Activated CD8-positive, alpha-beta memory T cell treated with anti-CD3 and anti-CD28 coated beads, Interleukin-2, amount 50 U/mL, for 1 hour (primary cell): ENCODE measurements at regions not wholly inside any gene's neighbourhood (a gene's known extent, or its start where the extent isn't known, plus 50 kb on each side); places are given as distances from the start of the nearest gene placed in this dataset.
"Not testable (repeated sequence)": the region's sequence is repeated elsewhere in the genome, so short reads cannot be mapped to it uniquely, and the experiment has no call there.

Experiments
- DNase-seq: peaks from one replicate; pipeline ENCODE4 v3.0.0-alpha.2; 2020; ENCODE audit errors: extremely low read depth

- DNase-seq, result no peak
These were observed 532.4 kb upstream of the ITGA1 start for GRCh38 chr5:52255308-52255707.

DNA sequence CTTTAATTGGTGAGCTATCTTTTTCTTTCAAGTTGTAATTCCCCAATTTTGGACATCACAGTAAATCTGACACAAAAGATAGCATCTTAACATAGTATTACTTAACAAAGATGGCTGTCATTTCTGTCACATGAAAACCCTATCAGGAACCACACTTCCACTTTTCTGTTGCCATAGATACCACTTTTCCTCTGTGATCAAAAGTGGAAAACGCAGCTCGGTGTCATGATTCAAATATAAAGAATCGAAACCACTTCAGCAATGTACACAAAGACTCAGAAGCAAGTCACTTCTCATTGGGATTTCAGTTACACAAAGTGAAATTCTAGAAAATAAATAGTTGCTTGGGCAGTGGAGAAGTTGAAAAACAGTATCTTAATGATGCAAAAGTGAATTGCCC lies 524.9 kb upstream of the ITGA1 start:
- no peak for DNase-seq

GRCh38 chr5:52269401-52269800 lies 518.3 kb upstream of the ITGA1 start:
- no peak for DNase-seq

- DNase-seq, result no peak
These were observed 517.9 kb upstream of the ITGA1 start for GRCh38 chr5:52269859-52270258.

- no peak for DNase-seq
These were observed 512.1 kb upstream of the ITGA1 start for GRCh38 chr5:52275639-52276038.

DNA sequence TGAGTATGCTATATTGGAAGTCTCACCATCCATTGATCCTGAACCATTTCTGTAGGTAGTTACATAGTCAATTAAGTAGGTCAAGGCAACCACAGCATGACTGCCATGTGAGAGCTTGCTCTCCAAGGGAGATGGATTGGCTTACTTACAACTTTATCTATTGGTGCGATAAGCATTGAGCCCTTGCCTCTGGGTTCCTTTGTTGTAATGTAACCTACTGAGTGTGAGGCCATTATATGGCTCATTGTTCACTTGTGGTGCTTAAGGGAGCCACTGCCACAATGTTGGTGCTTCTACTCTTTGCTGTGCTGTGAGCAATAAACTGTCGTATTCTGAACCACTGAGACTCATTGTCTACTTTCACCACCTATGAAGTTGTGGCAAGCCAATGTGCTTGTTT lies 510.6 kb upstream of the ITGA1 start:
- DNase-seq, result no peak

DNA sequence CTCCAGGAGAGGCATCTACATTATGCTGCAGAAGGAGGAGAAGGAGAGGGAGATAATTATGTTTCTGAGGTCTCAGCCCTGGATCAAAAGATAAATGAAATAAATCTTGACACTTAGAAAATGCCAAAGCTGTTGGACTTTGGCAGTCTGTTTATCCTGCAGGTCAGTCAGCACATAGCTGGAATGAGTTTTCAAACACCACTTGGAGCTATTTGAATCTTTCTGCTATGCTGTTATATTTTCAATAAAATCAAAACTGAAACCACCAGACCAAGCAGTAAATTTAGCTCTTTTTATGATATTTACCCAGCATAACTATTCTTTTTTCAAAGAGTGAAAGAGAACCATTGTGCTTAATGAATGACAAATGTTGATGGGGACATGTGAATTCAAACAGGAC lies 505.1 kb upstream of the ITGA1 start:
- DNase-seq, result no peak

DNA sequence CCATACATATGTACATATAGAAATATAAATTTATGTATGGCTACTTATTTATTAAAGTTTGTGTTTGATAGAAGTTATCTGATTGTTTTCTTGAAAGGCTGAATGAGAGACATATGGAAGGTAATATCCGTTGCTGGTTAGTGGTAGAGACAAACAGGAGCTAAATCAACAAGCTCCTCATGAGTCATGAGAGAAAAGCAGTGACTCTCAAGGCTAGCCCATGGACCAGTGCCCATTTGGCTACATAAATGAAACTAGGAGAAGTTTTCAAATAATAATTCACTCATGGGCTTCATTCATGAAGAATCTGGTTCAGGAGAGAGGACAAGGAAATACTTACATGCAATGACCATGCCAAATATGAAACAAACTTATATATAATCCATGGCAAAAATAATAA lies 504.5 kb upstream of the ITGA1 start:
- DNase-seq, result no peak

DNA sequence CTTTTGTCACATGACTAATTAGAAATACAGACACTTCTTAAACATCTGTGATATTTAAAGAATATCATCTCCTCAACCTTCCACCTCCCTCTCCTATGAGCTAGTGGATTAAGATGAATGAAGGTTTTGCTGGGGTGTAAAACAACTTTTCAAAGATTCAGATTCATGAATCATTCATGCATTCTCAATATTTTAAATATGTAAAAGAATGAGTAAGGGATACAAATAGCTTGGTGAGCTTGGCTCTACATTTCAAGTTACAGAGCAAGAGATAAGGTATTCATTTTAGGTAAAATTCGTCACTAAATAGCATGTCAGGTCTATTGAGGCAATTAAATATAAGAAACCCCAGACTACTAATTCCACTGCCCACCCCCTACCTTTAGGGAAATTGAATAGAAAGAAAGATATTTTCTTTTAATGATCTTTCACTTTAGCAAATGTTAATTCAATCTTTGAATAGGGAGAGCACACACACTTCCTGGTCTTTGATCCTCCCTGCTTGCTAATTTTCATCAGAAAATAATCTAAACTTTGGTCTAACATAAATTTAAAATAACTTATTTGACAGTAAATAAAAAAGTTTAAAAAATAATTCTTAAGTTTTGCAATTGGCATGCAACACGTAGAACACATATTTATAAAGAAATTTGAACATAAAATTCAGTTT lies 486.9 kb upstream of the ITGA1 start:
- DNase-seq, result no peak

GRCh38 chr5:52304816-52305215 lies 482.9 kb upstream of the ITGA1 start:
- DNase-seq, result not testable (repeated sequence)

DNA sequence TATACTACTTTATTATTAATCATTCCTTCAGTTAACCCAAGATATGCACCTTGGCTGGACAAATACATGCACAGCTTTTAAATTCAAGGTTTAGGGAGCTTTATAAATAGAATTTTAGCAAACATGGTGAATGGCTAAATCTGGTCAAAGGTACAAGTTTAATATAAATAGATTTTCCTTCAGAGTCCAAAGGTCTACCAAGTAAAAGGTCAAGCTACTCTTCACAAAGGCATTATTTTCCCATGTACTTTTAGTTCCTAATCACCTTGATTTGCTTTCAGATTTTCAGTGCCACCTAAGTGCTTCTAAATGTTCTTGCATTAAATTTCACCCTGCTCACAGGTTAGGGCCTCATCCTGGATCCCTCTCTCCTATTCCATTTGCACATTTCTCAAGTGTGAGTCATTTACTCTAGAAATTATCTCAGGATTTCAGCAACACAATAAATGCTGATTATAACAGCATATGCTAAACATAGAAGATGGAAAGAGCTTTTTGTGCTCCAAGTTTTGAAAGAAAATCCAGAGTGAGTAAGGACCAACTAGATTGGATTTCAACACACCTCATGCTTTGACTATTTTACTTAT lies 459.4 kb upstream of the ITGA1 start:
- DNase-seq, result no peak

- DNase-seq, result no peak
These were observed 456.0 kb upstream of the ITGA1 start for GRCh38 chr5:52331725-52332124.

DNA sequence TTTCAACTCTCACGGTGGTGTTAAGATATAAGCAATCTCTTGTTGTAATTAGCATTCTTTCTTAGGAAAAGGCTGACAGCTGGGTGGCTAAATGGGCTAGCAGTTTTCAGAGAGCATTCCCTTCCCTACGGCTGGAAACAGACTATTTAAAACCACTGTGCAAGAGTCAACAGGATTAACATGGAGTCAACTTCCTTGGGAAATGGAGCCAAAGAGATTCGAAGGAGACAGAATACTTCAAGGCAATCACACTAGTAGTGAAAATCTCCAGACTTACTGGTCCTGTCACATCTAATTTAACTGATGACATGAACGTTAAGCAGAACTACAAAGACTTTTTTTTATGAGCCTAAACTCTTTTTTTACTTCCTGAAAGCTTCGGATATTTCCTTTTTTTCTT lies 453.3 kb upstream of the ITGA1 start:
- DNase-seq, result no peak

DNA sequence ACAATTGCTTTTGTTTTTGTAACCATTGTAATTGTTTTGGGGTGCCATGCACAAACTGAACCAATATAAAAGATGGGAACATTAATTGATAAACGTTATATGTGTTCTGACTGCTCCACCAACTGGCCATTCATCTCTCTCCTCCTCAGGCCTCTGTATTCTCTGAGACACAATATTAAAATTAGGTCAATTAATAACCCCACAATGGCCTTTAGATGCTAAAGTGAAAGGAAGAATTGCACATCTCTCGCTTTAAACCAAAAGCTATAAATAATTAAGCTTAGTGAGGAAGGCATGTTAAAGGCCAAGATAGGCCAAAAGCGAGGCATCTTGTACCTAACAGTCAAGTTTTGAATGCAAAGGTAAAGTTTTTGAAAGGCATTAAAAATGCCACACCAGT lies 448.4 kb upstream of the ITGA1 start:
- no peak for DNase-seq

DNA sequence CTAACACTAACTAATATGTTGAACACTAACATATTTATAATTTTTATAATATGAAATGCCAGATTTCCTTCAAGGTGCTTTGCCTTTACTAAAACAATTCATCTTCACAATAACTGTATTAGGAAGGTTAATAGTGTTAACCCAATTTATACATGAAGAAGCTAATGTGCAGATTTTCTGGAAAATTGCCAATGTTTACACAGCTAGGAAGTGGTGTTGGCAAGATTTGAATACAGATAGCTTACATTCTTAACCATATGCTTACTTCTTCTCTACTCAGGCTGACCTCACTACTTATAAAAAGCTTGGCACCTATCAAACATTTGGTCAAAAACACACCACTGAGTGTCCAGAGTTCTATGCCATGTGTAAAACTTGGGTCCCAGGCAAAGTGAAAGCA lies 445.4 kb upstream of the ITGA1 start:
- no peak for DNase-seq

GRCh38 chr5:52356311-52356918 lies 431.3 kb upstream of the ITGA1 start:
- no peak for DNase-seq

DNA sequence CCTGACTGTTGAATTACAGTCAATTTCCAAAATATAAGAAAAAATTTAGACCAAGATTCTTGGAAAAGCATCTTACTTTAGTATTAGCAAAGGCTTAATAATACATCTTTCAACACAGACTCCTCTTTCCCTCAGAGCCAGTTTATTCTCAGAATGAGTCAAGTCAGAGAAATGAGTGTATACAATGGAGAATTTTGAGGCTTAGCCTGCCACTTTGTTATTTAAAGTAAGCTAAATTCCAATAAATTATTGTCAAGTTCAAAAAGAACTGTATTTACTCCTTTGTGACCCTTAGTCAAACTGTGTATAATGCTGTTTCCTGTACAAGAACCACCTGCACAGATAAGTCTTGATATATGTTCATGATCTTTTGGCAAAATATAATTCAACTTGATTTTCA lies 428.5 kb upstream of the ITGA1 start:
- DNase-seq, result no peak

DNA sequence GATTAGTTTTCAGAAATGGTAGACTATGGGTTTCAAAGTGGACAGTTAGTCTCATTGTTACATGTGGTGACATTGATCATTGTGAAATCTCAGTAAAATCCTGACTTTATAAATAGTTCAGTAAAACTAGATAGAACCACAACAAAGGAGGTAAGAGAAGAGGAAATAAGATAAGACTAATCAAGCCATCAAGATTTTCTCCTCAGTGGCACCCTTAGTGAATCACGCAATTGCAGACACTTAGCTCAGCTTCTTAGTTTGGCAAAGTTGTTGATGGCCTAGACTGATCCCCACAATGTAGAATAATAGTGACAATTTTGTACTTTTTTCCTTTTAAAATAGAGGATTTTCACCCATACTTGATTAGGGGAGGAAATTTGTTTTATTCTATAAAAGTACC lies 426.7 kb upstream of the ITGA1 start:
- DNase-seq, result no peak

DNA sequence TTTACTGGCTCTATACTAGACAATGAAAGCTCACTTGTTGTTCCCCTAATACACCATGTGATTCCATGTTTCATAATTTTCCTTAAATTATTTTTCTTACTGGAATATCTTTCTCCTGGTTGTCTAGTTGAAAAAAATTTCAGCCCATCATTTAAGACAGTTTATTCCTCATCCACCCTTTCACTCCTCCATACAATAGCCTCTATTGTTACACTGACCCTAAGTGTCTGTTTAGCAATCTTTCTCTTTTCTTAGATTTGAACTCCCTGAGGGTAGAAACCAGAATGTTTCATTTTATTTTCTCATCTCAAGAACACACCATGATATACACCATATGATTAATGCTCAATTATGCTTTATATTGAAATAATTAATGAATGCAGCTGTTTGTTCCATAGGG lies 413.4 kb upstream of the ITGA1 start:
- DNase-seq, result no peak

GRCh38 chr5:52375969-52376368 lies 411.7 kb upstream of the ITGA1 start:
- no peak for DNase-seq

DNA sequence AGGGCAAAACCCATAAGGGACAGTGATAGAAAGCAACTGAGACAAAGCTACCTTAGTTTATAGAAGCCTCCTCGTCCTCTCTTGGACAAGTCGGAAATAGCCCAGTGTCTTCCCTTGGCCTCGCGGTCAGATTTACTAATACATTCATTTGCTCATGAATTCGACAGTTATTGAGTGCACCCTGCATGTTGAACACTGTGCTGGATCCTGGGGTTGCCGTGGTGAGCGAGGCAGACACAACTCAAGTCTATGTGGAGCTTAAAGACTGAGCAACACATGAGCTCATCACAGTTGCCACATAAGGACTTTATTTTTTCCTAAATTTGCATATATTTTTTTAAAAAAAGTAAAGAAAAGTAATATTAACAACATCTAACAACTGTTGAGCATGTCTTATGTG lies 411.1 kb upstream of the ITGA1 start:
- DNase-seq, result no peak

DNA sequence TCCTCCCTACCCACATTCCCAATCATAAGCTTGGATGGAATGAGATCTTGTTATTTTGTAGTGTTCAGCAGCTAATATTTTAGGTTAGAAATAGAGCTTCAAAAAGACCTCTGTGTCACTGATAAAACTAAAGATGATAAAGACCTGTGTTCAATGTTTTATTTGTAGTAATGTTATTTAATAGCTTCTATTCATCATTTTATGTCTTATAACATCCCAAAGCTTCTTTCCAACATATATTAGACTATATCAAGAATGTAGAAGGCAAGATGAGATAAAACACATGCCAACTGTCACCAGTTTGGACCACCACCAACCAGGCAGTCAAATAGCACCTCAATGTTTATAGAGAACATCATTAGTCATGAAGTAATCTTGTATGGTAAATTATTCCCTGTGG lies 409.5 kb upstream of the ITGA1 start:
- no peak for DNase-seq

DNA sequence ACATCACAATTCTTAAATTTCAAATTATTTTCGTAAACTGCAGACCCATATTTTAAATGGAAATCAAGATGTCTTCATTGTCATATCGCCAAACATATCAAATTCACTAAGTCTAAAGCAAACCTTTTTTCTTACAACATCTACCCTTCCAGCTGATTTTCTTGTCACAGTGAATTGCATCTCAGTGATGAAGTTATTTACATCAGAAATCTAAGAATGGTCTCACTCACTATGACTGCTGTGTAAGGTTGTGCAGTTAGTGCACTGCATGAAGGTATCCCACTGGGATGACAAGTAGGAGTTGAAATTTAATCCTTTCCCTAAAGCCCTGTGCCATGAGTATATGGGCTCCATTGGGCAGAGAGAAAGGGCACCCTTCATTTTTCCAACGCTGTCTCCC lies 399.4 kb upstream of the ITGA1 start:
- no peak for DNase-seq

- DNase-seq, result no peak
These were observed 395.4 kb upstream of the ITGA1 start for GRCh38 chr5:52392321-52392720.
